HCT116 (cell line): ENCODE measurements at regions not wholly inside any gene's neighbourhood (a gene's known extent, or its start where the extent isn't known, plus 50 kb on each side); places are given as distances from the start of the nearest gene placed in this dataset.
"Not testable (repeated sequence)": the region's sequence is repeated elsewhere in the genome, so short reads cannot be mapped to it uniquely, and the experiment has no call there.

Source experiments
- ATAC-seq: fragments of 200-7000 bp; cut with Tn5 transposase; 2 replicates; pipeline ENCODE4 v1.9.1; 2020; ENCODE audit warnings: mild to moderate bottlenecking, moderate library complexity
- BruUV-seq: library from RNA; stranded (reverse); fragments of 400-500 nt; replicated peaks from 2 replicates; lab custom pipeline; 2021; lab: Mats Ljungman, UMichigan
- CTCF ChIA-PET: fragments of 300-600 bp; sonication (Branson Sonifier 250); formaldehyde crosslinking; loops from one replicate; lab custom pipeline; 2021; ENCODE audit warnings: antibody characterized with exemption; lab: Charles Lee
- POLR2A ChIA-PET: fragments of 300-600, 350-600 bp; sonication (Branson Sonifier 250); formaldehyde crosslinking; loops from one replicate; lab custom pipeline; 2021; ENCODE audit warnings: antibody characterized with exemption; lab: Charles Lee
- RAD21 ChIA-PET, 2 experiments: fragments of 300-600 bp; sonication (Branson Sonifier 250); formaldehyde crosslinking; loops; one replicate each; lab custom pipeline; 2023; ENCODE audit warnings: low total read pairs in 2 of 2; ENCODE audit not compliant: uncharacterized antibody in 2 of 2, unreplicated experiment in 2 of 2, low non-redundant PET in 1 of 2; lab: Charles Lee
- DNase-seq: peaks from one replicate; pipeline ENCODE4 v3.0.0-alpha.2; 2010; ENCODE audit warnings: low read depth, low spot score
- H2AFZ ChIP-seq: fragments of 200-600 bp; shearing (Covaris generic), sonication (generic); 2 replicates; pipeline ENCODE4 v1.6.1; 2017; ENCODE audit warnings: low read depth, mixed run types, mixed read lengths, antibody characterized with exemption, low read length; ENCODE audit not compliant: poor library complexity, severe bottlenecking
- H3K27ac ChIP-seq: 2 replicates; pipeline ENCODE4 v1.5.1; 2012; ENCODE audit warnings: low read depth, low read length
- H3K27me3 ChIP-seq: fragments of 200-600 bp; sonication (generic); 2 replicates; pipeline ENCODE4 v1.6.1; 2016; ENCODE audit warnings: mixed run types, low read length, mixed read lengths; ENCODE audit not compliant: insufficient read depth
- H3K36me3 ChIP-seq, 2 experiments: fragments of 200-500 bp in 1 of 2; fragments of 200-600 bp in 1 of 2; sonication (Bioruptor generic) in 1 of 2; sonication (generic) in 1 of 2; 2 replicates each; pipeline versions ENCODE4 v1.5.1 to v1.6.1; 2014 to 2016; ENCODE audit warnings: low read length in 2 of 2, inconsistent platforms in 1 of 2, mixed read lengths in 1 of 2, mixed run types in 1 of 2; ENCODE audit not compliant: insufficient read depth in 2 of 2, control insufficient read depth in 1 of 2
- H3K4me1 ChIP-seq, 2 experiments: fragments of 200-600 bp in 1 of 2; sonication (generic) in 1 of 2; 2 replicates each; pipeline versions ENCODE4 v1.5.1 to v1.6.1; 2012 to 2017; ENCODE audit warnings: low read length in 2 of 2, inconsistent platforms in 1 of 2, mild to moderate bottlenecking in 1 of 2, mixed read lengths in 1 of 2, mixed run types in 1 of 2, moderate library complexity in 1 of 2; ENCODE audit not compliant: insufficient read depth in 2 of 2, control insufficient read depth in 1 of 2
- H3K4me2 ChIP-seq: fragments of 200-600 bp; sonication (generic); 2 replicates; pipeline ENCODE4 v1.6.1; 2017; ENCODE audit warnings: mixed run types, low read length, mixed read lengths
- H3K4me3 ChIP-seq, 2 experiments: fragments of 200-600 bp in 1 of 2; sonication (generic) in 1 of 2; replicated peaks in 1 of 2; 2 replicates each; pipeline ENCODE4 v1.5.1; 2011 to 2016; ENCODE audit warnings: low read length in 2 of 2, control low read depth in 1 of 2, low read depth in 1 of 2, mild to moderate bottlenecking in 1 of 2, mixed read lengths in 1 of 2, mixed run types in 1 of 2
- H3K79me2 ChIP-seq: fragments of 200-600 bp; sonication (generic); 2 replicates; pipeline ENCODE4 v1.6.1; 2017; ENCODE audit warnings: mild to moderate bottlenecking, mixed run types, low read length, moderate library complexity, mixed read lengths; ENCODE audit not compliant: insufficient read depth
- H3K9ac ChIP-seq: fragments of 200-600 bp; sonication (generic); 2 replicates; pipeline ENCODE4 v1.6.1; 2016; ENCODE audit warnings: low read length, mixed read lengths
- H3K9me2 ChIP-seq: fragments of 200-600 bp; sonication (generic), shearing (Covaris generic); 2 replicates; pipeline ENCODE4 v1.6.1; 2017; ENCODE audit warnings: mixed run types, mild to moderate bottlenecking, moderate library complexity; ENCODE audit not compliant: insufficient read depth
- H3K9me3 ChIP-seq, 2 experiments: fragments of 200-500 bp in 1 of 2; fragments of 200-600 bp in 1 of 2; sonication (Bioruptor generic) in 1 of 2; sonication (generic) in 1 of 2; 2 replicates each; pipeline ENCODE4 v1.6.1; 2014 to 2017; ENCODE audit warnings: low read length in 2 of 2, mixed read lengths in 2 of 2, inconsistent platforms in 1 of 2, low read depth in 1 of 2, mild to moderate bottlenecking in 1 of 2, mixed run types in 1 of 2, moderate library complexity in 1 of 2; ENCODE audit not compliant: control insufficient read depth in 1 of 2, insufficient read depth in 1 of 2
- H4K20me1 ChIP-seq: fragments of 200-600 bp; sonication (generic), shearing (Covaris generic); 2 replicates; pipeline ENCODE4 v1.6.1; 2017; ENCODE audit warnings: mixed run types, mild to moderate bottlenecking, moderate library complexity; ENCODE audit not compliant: insufficient read depth
- CEBPB ChIP-seq: IDR thresholded peaks from 2 replicates; pipeline ENCODE4 v1.6.1; 2012; ENCODE audit warnings: low read depth
- EZH2 ChIP-seq: fragments of 200-600 bp; sonication (generic); IDR thresholded peaks from 2 replicates; pipeline ENCODE4 v1.6.1; 2017; ENCODE audit warnings: antibody characterized with exemption, mixed run types
- EZH2phosphoT487 ChIP-seq: fragments of 200-600 bp; IDR thresholded peaks from 2 replicates; pipeline ENCODE4 v1.6.1; 2018; ENCODE audit warnings: antibody characterized with exemption, borderline replicate concordance
- REST ChIP-seq: IDR thresholded peaks from 2 replicates; pipeline ENCODE4 v1.6.1; 2012; ENCODE audit warnings: low read depth
- SIN3A ChIP-seq: IDR thresholded peaks from 2 replicates; pipeline ENCODE4 v1.6.1; 2012; ENCODE audit warnings: low read depth
- SRF ChIP-seq: IDR thresholded peaks from 2 replicates; pipeline ENCODE4 v1.6.1; 2012; ENCODE audit warnings: low read depth
- intact Hi-C: fragments of 100-400 bp; cut with micrococcal nuclease; formaldehyde crosslinking; loops from 2 replicates; pipeline ENCODE4 v1.10.0; 2022

GRCh38 chr11:81548123-81548522 is 1185.5 kb downstream of the FAM181B start:
- no peak overlapping the region for H3K4me3 ChIP-seq
- no peak for DNase-seq
- H3K4me1 ChIP-seq, result no peaks in the 10 kb centered on the region
- no peak for TF ChIP-seq EZH2phosphoT487
- TF ChIP-seq SRF, result no peak
- TF ChIP-seq CEBPB, result no peak
- ATAC-seq, result no peak
- no peaks in the 10 kb centered on the region for H3K27me3 ChIP-seq
- no peak overlapping the region for H3K4me2 ChIP-seq
- no peak overlapping the region for H3K27ac ChIP-seq
- no peak overlapping the region for H2AFZ ChIP-seq
- RAD21 ChIA-PET, result no interaction called here
- CTCF ChIA-PET, result no interaction called here
- H4K20me1 ChIP-seq, result no peaks in the 10 kb centered on the region
- POLR2A ChIA-PET, result no interaction called here
- BruUV-seq, result no TSS peak
- intact Hi-C loops, result no loop called here
- no peaks in the 10 kb centered on the region for H3K9me2 ChIP-seq
- no peak overlapping the region for H3K9ac ChIP-seq
- no peaks in the 10 kb centered on the region for H3K79me2 ChIP-seq
- peaks cover 0 to 13% of the 10 kb centered on the region in 2 experiments; a peak in 2 of 4 replicates for H3K9me3 ChIP-seq
- H3K36me3 ChIP-seq, result no peaks in the 10 kb centered on the region

GRCh38 chr11:81539806-81540205 is 1193.9 kb downstream of the FAM181B start:
- CTCF ChIA-PET, result not testable (repeated sequence)

GRCh38 chr11:81515566-81515965 is 1218.1 kb downstream of the FAM181B start:
- Histone ChIP-seq H3K4me3 (no peak overlapping the region), H2AFZ (no peak overlapping the region), H3K4me1 (no peaks in the 10 kb centered on the region), H3K4me2 (no peak overlapping the region), H3K9me3 (peaks cover 5 to 7% of the 10 kb centered on the region in 2 experiments; a peak in 2 of 4 replicates), H3K79me2 (no peaks in the 10 kb centered on the region), H3K9ac (no peak overlapping the region), H3K27ac (no peak overlapping the region), H3K27me3 (no peaks in the 10 kb centered on the region), H3K36me3 (no peaks in the 10 kb centered on the region), H3K9me2 (no peaks in the 10 kb centered on the region), H4K20me1 (no peaks in the 10 kb centered on the region)
- intact Hi-C loops, result no loop called here
- CTCF ChIA-PET, result no interaction called here
- DNase-seq, result no peak
- ATAC-seq, result no peak
- RAD21 ChIA-PET, result no interaction called here
- POLR2A ChIA-PET, result no interaction called here
- BruUV-seq, result no TSS peak
- no peak for TF ChIP-seq EZH2
- no peak for TF ChIP-seq SRF
- TF ChIP-seq REST, result no peak
- no peak for TF ChIP-seq SIN3A

More at GRCh38 chr11:81539806-81540205, 1193.9 kb downstream of the FAM181B start:
- H3K4me2 ChIP-seq, H3K9me2 ChIP-seq, ATAC-seq, H3K9me3 ChIP-seq, H3K36me3 ChIP-seq, POLR2A ChIA-PET, H3K27me3 ChIP-seq, intact Hi-C loops, H3K27ac ChIP-seq, BruUV-seq, H3K4me1 ChIP-seq, H3K79me2 ChIP-seq, H3K9ac ChIP-seq, H4K20me1 ChIP-seq, DNase-seq, H2AFZ ChIP-seq, H3K4me3 ChIP-seq, RAD21 ChIA-PET: not testable (repeated sequence)
